ENCODE measurements at regions not wholly inside any gene's neighbourhood (a gene's known extent, or its start where the extent isn't known, plus 50 kb on each side); places are given as distances from the start of the nearest gene placed in this dataset.

GRCh38 chr13:105974380-105974779, 561.1 kb downstream of the EFNB2 start:
- Histone ChIP-seq H3K4me1 (ENCODE audit: control insufficient read depth, insufficient read depth, low read length, poor library complexity, severe bottlenecking) (no peaks in the 10 kb centered on the region), H3K27me3 (ENCODE audit: control insufficient read depth, insufficient read depth, low read length) (no peaks in the 10 kb centered on the region), H3K4me3 (ENCODE audit: low read depth, low read length) (no peak overlapping the region), H3K9me3 (ENCODE audit: control insufficient read depth in 2 of 2, low read length in 2 of 2) (no peaks in the 10 kb centered on the region), H3K36me3 (ENCODE audit: control insufficient read depth, insufficient read depth, low read length) (no peaks in the 10 kb centered on the region), H3K27ac (ENCODE audit: insufficient read depth, low read length, poor library complexity, severe bottlenecking) (no peak overlapping the region)
- H3K9me3 Mint-ChIP-seq, result peaks cover 0 to 6% (median 2%) of the 10 kb centered on the region in 7 donors
- H3K4me1 Mint-ChIP-seq, result no peaks in the 10 kb centered on the region
- ATAC-seq (ENCODE audit: low read depth in 2 of 2) (no peak), DNase-seq (no peak)
- H3K36me3 Mint-ChIP-seq, result no peaks in the 10 kb centered on the region
- no peak overlapping the region for H3K27ac Mint-ChIP-seq
- H3K27me3 Mint-ChIP-seq, result no peaks in the 10 kb centered on the region
- no peak overlapping the region for H3K4me3 Mint-ChIP-seq

- Histone ChIP-seq H3K27ac (ENCODE audit: insufficient read depth, low read length, poor library complexity, severe bottlenecking) (no peak overlapping the region), H3K27me3 (ENCODE audit: control insufficient read depth, insufficient read depth, low read length) (no peaks in the 10 kb centered on the region), H3K4me3 (ENCODE audit: low read depth, low read length) (no peak overlapping the region), H3K9me3 (ENCODE audit: control insufficient read depth in 2 of 2, low read length in 2 of 2) (no peaks in the 10 kb centered on the region), H3K4me1 (ENCODE audit: control insufficient read depth, insufficient read depth, low read length, poor library complexity, severe bottlenecking) (no peaks in the 10 kb centered on the region), H3K36me3 (ENCODE audit: control insufficient read depth, insufficient read depth, low read length) (no peaks in the 10 kb centered on the region)
- Mint-ChIP-seq H3K4me3 (no peak overlapping the region), H3K27me3 (no peaks in the 10 kb centered on the region), H3K4me1 (no peaks in the 10 kb centered on the region), H3K27ac (no peak overlapping the region), H3K36me3 (no peaks in the 10 kb centered on the region), H3K9me3 (peaks cover 0 to 6% (median 0%) of the 10 kb centered on the region in 7 donors)
- no peak for ATAC-seq (ENCODE audit: low read depth in 2 of 2)
- DNase-seq, result no peak
Measured at GRCh38 chr13:105972811-105973590, 562.5 kb downstream of the EFNB2 start.

- H3K27me3 ChIP-seq (ENCODE audit: control insufficient read depth, insufficient read depth, low read length), result no peaks in the 10 kb centered on the region
- DNase-seq, result no peak
- H3K4me1 Mint-ChIP-seq, result no peaks in the 10 kb centered on the region
- no peaks in the 10 kb centered on the region for H3K36me3 ChIP-seq (ENCODE audit: control insufficient read depth, insufficient read depth, low read length)
- no peak overlapping the region for H3K4me3 ChIP-seq (ENCODE audit: low read depth, low read length)
- no peaks in the 10 kb centered on the region for H3K27me3 Mint-ChIP-seq
- no peak overlapping the region for H3K4me3 Mint-ChIP-seq
- H3K27ac Mint-ChIP-seq, result no peak overlapping the region
- H3K9me3 ChIP-seq (ENCODE audit: control insufficient read depth in 2 of 2, low read length in 2 of 2), result no peaks in the 10 kb centered on the region
- H3K27ac ChIP-seq (ENCODE audit: insufficient read depth, low read length, poor library complexity, severe bottlenecking), result no peak overlapping the region
- H3K9me3 Mint-ChIP-seq, result peaks cover 0 to 6% (median 2%) of the 10 kb centered on the region in 7 donors
- no peak for ATAC-seq (ENCODE audit: low read depth in 2 of 2)
- H3K36me3 Mint-ChIP-seq, result no peaks in the 10 kb centered on the region
- H3K4me1 ChIP-seq (ENCODE audit: control insufficient read depth, insufficient read depth, low read length, poor library complexity, severe bottlenecking), result no peaks in the 10 kb centered on the region
Measured at GRCh38 chr13:105972306-105972721, 563.1 kb downstream of the EFNB2 start.

GRCh38 chr13:105971738-105972137, 563.7 kb downstream of the EFNB2 start:
- Mint-ChIP-seq H3K9me3 (peaks cover 0 to 8% (median 2%) of the 10 kb centered on the region in 7 donors), H3K27ac (no peak overlapping the region), H3K4me1 (no peaks in the 10 kb centered on the region), H3K4me3 (no peak overlapping the region), H3K36me3 (no peaks in the 10 kb centered on the region), H3K27me3 (no peaks in the 10 kb centered on the region)
- Histone ChIP-seq H3K9me3 (ENCODE audit: control insufficient read depth in 2 of 2, low read length in 2 of 2) (no peaks in the 10 kb centered on the region), H3K36me3 (ENCODE audit: control insufficient read depth, insufficient read depth, low read length) (no peaks in the 10 kb centered on the region), H3K27ac (ENCODE audit: insufficient read depth, low read length, poor library complexity, severe bottlenecking) (no peak overlapping the region), H3K4me1 (ENCODE audit: control insufficient read depth, insufficient read depth, low read length, poor library complexity, severe bottlenecking) (no peaks in the 10 kb centered on the region), H3K4me3 (ENCODE audit: low read depth, low read length) (no peak overlapping the region), H3K27me3 (ENCODE audit: control insufficient read depth, insufficient read depth, low read length) (no peaks in the 10 kb centered on the region)
- DNase-seq, result no peak
- ATAC-seq (ENCODE audit: low read depth in 2 of 2), result no peak

- no peaks in the 10 kb centered on the region for H3K4me1 ChIP-seq (ENCODE audit: control insufficient read depth, insufficient read depth, low read length, poor library complexity, severe bottlenecking)
- H3K36me3 Mint-ChIP-seq, result no peaks in the 10 kb centered on the region
- no peak for DNase-seq
- peaks cover 0 to 8% (median 2%) of the 10 kb centered on the region in 7 donors for H3K9me3 Mint-ChIP-seq
- H3K27ac Mint-ChIP-seq, result no peak overlapping the region
- H3K27me3 Mint-ChIP-seq, result no peaks in the 10 kb centered on the region
- no peaks in the 10 kb centered on the region for H3K27me3 ChIP-seq (ENCODE audit: control insufficient read depth, insufficient read depth, low read length)
- no peaks in the 10 kb centered on the region for H3K4me1 Mint-ChIP-seq
- H3K4me3 Mint-ChIP-seq, result no peak overlapping the region
- H3K36me3 ChIP-seq (ENCODE audit: control insufficient read depth, insufficient read depth, low read length), result no peaks in the 10 kb centered on the region
- ATAC-seq (ENCODE audit: low read depth in 2 of 2), result no peak
- H3K27ac ChIP-seq (ENCODE audit: insufficient read depth, low read length, poor library complexity, severe bottlenecking), result no peak overlapping the region
- no peak overlapping the region for H3K4me3 ChIP-seq (ENCODE audit: low read depth, low read length)
- no peaks in the 10 kb centered on the region for H3K9me3 ChIP-seq (ENCODE audit: control insufficient read depth in 2 of 2, low read length in 2 of 2)
Measured at GRCh38 chr13:105971312-105971711, 564.1 kb downstream of the EFNB2 start.

GRCh38 chr13:105969761-105970160, 565.7 kb downstream of the EFNB2 start:
- no peak overlapping the region for H3K4me3 Mint-ChIP-seq
- no peaks in the 10 kb centered on the region for H3K27me3 Mint-ChIP-seq

GRCh38 chr13:105965910-105966309, 569.6 kb downstream of the EFNB2 start:
- Mint-ChIP-seq H3K36me3 (no peaks in the 10 kb centered on the region), H3K27me3 (no peaks in the 10 kb centered on the region)

More at GRCh38 chr13:105969761-105970160, 565.7 kb downstream of the EFNB2 start:
- H3K9me3 ChIP-seq (ENCODE audit: control insufficient read depth in 2 of 2, low read length in 2 of 2), result no peaks in the 10 kb centered on the region
- Mint-ChIP-seq H3K27ac (no peak overlapping the region), H3K9me3 (peaks cover 0 to 8% (median 0%) of the 10 kb centered on the region in 7 donors), H3K36me3 (no peaks in the 10 kb centered on the region), H3K4me1 (no peaks in the 10 kb centered on the region)
- H3K36me3 ChIP-seq (ENCODE audit: control insufficient read depth, insufficient read depth, low read length), result no peaks in the 10 kb centered on the region
- H3K27ac ChIP-seq (ENCODE audit: insufficient read depth, low read length, poor library complexity, severe bottlenecking), result no peak overlapping the region
- DNase-seq (no peak), ATAC-seq (ENCODE audit: low read depth in 2 of 2) (no peak)
- no peaks in the 10 kb centered on the region for H3K27me3 ChIP-seq (ENCODE audit: control insufficient read depth, insufficient read depth, low read length)
- H3K4me3 ChIP-seq (ENCODE audit: low read depth, low read length), result no peak overlapping the region
- no peaks in the 10 kb centered on the region for H3K4me1 ChIP-seq (ENCODE audit: control insufficient read depth, insufficient read depth, low read length, poor library complexity, severe bottlenecking)

GRCh38 chr13:105962080-105962479, 573.4 kb downstream of the EFNB2 start:
- no peaks in the 10 kb centered on the region for H3K9me3 ChIP-seq (ENCODE audit: control insufficient read depth in 2 of 2, low read length in 2 of 2)
- no peak overlapping the region for H3K4me3 ChIP-seq (ENCODE audit: low read depth, low read length)
- H3K36me3 ChIP-seq (ENCODE audit: control insufficient read depth, insufficient read depth, low read length), result no peaks in the 10 kb centered on the region
- ATAC-seq (ENCODE audit: low read depth in 2 of 2) (no peak), DNase-seq (no peak)
- Mint-ChIP-seq H3K4me3 (no peak overlapping the region), H3K27ac (no peak overlapping the region), H3K4me1 (no peaks in the 10 kb centered on the region), H3K9me3 (peaks cover 0 to 4% (median 0%) of the 10 kb centered on the region in 7 donors), H3K36me3 (no peaks in the 10 kb centered on the region), H3K27me3 (no peaks in the 10 kb centered on the region)
- no peaks in the 10 kb centered on the region for H3K27me3 ChIP-seq (ENCODE audit: control insufficient read depth, insufficient read depth, low read length)
- no peaks in the 10 kb centered on the region for H3K4me1 ChIP-seq (ENCODE audit: control insufficient read depth, insufficient read depth, low read length, poor library complexity, severe bottlenecking)
- H3K27ac ChIP-seq (ENCODE audit: insufficient read depth, low read length, poor library complexity, severe bottlenecking), result no peak overlapping the region

More at GRCh38 chr13:105965910-105966309, 569.6 kb downstream of the EFNB2 start:
- H3K9me3 Mint-ChIP-seq, result peaks cover 0 to 8% (median 0%) of the 10 kb centered on the region in 7 donors
- Histone ChIP-seq H3K27ac (ENCODE audit: insufficient read depth, low read length, poor library complexity, severe bottlenecking) (no peak overlapping the region), H3K4me1 (ENCODE audit: control insufficient read depth, insufficient read depth, low read length, poor library complexity, severe bottlenecking) (no peaks in the 10 kb centered on the region), H3K9me3 (ENCODE audit: control insufficient read depth in 2 of 2, low read length in 2 of 2) (no peaks in the 10 kb centered on the region), H3K27me3 (ENCODE audit: control insufficient read depth, insufficient read depth, low read length) (no peaks in the 10 kb centered on the region), H3K4me3 (ENCODE audit: low read depth, low read length) (no peak overlapping the region), H3K36me3 (ENCODE audit: control insufficient read depth, insufficient read depth, low read length) (no peaks in the 10 kb centered on the region)
- DNase-seq (no peak), ATAC-seq (ENCODE audit: low read depth in 2 of 2) (no peak)
- no peaks in the 10 kb centered on the region for H3K4me1 Mint-ChIP-seq
- no peak overlapping the region for H3K4me3 Mint-ChIP-seq
- no peak overlapping the region for H3K27ac Mint-ChIP-seq

Measured in CD4-positive, CD25-positive, alpha-beta regulatory T cell (primary cell).